GM06990 (cell line): ENCODE measurements at regions not wholly inside any gene's neighbourhood (a gene's known extent, or its start where the extent isn't known, plus 50 kb on each side); places are given as distances from the start of the nearest gene placed in this dataset.

ENCODE experiments used
- DNase-seq: peaks from one replicate; pipeline ENCODE4 v3.0.0-alpha.2; 2011; ENCODE audit not compliant: insufficient read length; ENCODE audit errors: extremely low read depth
- H3K27me3 ChIP-seq: replicated peaks from 2 replicates; pipeline ENCODE4 v1.6.0; 2011; ENCODE audit warnings: low read length; ENCODE audit not compliant: control insufficient read depth, insufficient read depth
- H3K36me3 ChIP-seq: 2 replicates; pipeline ENCODE4 v1.5.1; 2011; ENCODE audit warnings: low read length; ENCODE audit not compliant: control insufficient read depth, insufficient read depth
- H3K4me3 ChIP-seq: replicated peaks from 2 replicates; pipeline ENCODE4 v1.5.1; 2011; ENCODE audit warnings: low read depth, mild to moderate bottlenecking, control low read depth, low read length
- CTCF ChIP-seq: IDR thresholded peaks from 2 replicates; pipeline ENCODE4 v1.5.1; 2011; ENCODE audit warnings: low read length, control low read depth, mild to moderate bottlenecking, inconsistent platforms; ENCODE audit not compliant: insufficient read depth, poor library complexity, severe bottlenecking

- DNase-seq, result peak; percentile 73
- Histone ChIP-seq H3K4me3 (no peak overlapping the region), H3K27me3 (no peaks in the 10 kb centered on the region), H3K36me3 (no peaks in the 10 kb centered on the region)
- no peak for TF ChIP-seq CTCF
These were observed 162.7 kb downstream of the ZNF608 start for GRCh38 chr5:124583469-124584350.

- no peaks in the 10 kb centered on the region for H3K36me3 ChIP-seq
- no peak for DNase-seq
- no peaks in the 10 kb centered on the region for H3K27me3 ChIP-seq
- no peak for TF ChIP-seq CTCF
- H3K4me3 ChIP-seq, result no peak overlapping the region
These were observed 163.9 kb downstream of the ZNF608 start for GRCh38 chr5:124582561-124582840.

DNA sequence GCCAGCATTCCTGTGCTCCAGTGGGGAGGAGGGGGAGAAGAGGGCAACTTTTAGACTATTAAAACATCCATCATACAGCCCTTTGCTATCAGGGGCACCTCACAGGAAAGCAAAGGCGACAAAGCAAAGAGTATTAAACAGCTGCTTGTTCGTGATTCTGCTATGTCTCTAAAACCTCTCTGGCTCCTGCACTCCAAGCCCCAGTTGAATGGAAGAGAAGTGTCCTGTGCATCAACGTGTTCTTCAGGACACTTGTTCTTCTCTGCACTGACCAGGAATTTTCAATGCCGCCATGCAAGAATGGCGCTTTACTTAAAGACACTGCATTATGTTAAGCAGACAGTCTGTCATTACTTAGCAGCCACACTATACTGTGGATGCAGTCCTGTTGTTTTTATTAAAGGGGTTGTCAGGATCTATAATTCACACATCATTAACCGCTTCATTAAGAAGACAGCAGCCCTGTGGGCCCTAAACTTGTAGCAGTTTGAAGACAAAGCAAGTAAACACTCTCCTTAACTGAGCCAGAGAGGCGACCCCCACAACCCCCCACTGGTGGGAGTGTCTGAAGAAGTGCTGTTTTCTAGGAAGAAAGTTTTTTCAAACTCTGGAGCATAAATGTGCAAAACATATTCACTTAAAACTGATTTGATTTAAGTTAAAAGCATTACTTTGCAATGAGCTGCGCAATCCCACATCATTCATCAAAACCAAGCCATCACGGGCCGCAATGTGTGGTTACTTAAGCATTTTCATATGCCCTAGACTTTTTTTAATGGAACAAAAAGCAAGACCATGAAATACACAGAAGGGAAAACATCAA is 164.5 kb downstream of the ZNF608 start:
- no peak for TF ChIP-seq CTCF
- H3K36me3 ChIP-seq, result no peaks in the 10 kb centered on the region
- DNase-seq, result no peak
- no peak overlapping the region for H3K4me3 ChIP-seq
- H3K27me3 ChIP-seq, result no peaks in the 10 kb centered on the region

DNA sequence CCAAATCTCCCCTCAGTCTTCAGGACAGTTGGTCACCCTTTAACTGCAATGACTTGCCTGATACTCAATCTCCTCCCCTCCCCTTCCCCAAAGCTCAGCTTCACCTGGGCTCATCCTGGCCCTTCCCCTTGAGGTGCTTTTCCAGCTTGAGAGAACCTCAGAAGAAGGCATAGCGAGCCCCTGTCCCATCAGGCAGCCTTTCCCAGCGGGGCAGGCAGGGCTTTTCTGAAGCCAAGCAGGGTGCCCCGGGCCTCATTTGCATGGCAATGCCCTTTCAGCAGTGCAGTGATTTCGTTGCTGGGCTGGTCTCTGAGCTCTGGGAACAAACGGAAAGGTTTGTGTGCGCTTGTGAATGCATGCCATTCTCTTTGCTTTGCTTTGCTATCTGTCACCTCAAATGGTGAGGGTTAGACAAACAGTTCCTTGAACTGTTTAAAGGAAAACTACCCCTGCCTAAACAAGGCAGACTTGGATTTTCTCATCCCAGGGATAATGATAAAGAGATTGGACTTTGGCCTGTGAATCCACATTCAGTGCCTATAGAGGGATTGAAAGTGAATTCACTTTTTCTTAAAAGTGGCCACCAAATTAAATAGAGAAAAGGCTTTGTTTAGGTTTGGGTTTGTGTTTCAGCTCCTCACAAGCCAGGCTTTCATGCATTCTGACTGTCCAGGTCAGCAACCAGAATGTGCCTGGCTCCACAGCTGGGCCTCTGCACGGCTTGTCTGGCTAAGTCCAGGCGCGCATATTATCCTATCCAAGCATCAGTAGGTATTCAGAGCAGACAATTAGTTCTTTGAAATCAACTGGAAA is 165.3 kb downstream of the ZNF608 start:
- no peak for DNase-seq
- no peak overlapping the region for H3K4me3 ChIP-seq
- H3K27me3 ChIP-seq, result no peaks in the 10 kb centered on the region
- no peaks in the 10 kb centered on the region for H3K36me3 ChIP-seq
- TF ChIP-seq CTCF, result no peak

- no peaks in the 10 kb centered on the region for H3K36me3 ChIP-seq
- no peak for DNase-seq
- TF ChIP-seq CTCF, result no peak
- no peaks in the 10 kb centered on the region; the same call in 1 of the 2 replicates for H3K27me3 ChIP-seq
- H3K4me3 ChIP-seq, result no peak overlapping the region
These were observed 165.9 kb downstream of the ZNF608 start for GRCh38 chr5:124580512-124580911.
